ENCODE measurements at regions not wholly inside any gene's neighbourhood (a gene's known extent, or its start where the extent isn't known, plus 50 kb on each side); places are given as distances from the start of the nearest gene placed in this dataset.
"Not testable (repeated sequence)": the region's sequence is repeated elsewhere in the genome, so short reads cannot be mapped to it uniquely, and the experiment has no call there.

- DNase-seq: no peak
Measured at GRCh38 chr15:89028036-89028435, 60.2 kb upstream of the ABHD2 start.

GRCh38 chr15:89030311-89030710 lies 57.9 kb upstream of the ABHD2 start:
- no peak for DNase-seq

- not testable (repeated sequence) for DNase-seq
Measured at GRCh38 chr15:89031637-89032285, 56.5 kb upstream of the ABHD2 start.

GRCh38 chr15:89034305-89034704 lies 54.0 kb upstream of the ABHD2 start:
- no peak for DNase-seq

- no peak for DNase-seq
Measured at GRCh38 chr15:89035150-89035549, 53.1 kb upstream of the ABHD2 start.

- no peak for DNase-seq
Measured at GRCh38 chr15:89035658-89036057, 52.6 kb upstream of the ABHD2 start.

GRCh38 chr15:89038146-89038545 lies 50.1 kb upstream of the ABHD2 start:
- DNase-seq: no peak
